Activated CD4-positive, alpha-beta T cell treated with anti-CD3 and anti-CD28 coated beads, Interleukin-2, amount 10 ng/mL, durations not matched to agents 7 days and 5 days (primary cell): ENCODE measurements at regions not wholly inside any gene's neighbourhood (a gene's known extent, or its start where the extent isn't known, plus 50 kb on each side); places are given as distances from the start of the nearest gene placed in this dataset.

Experiments
- CTCF ChIA-PET: fragments of 350-600 bp; sonication (Branson Sonifier 250); formaldehyde crosslinking; loops from one replicate; lab custom pipeline; 2021; ENCODE audit warnings: antibody characterized with exemption; lab: Charles Lee
- POLR2A ChIA-PET: fragments of 350-600 bp; sonication (Branson Sonifier 250); formaldehyde crosslinking; loops from one replicate; lab custom pipeline; 2021; ENCODE audit warnings: antibody characterized with exemption; lab: Charles Lee
- DNase-seq: peaks from one replicate; pipeline ENCODE4 v3.0.0-alpha.2; 2020
- H3K27ac Mint-ChIP-seq: one replicate; pipeline ENCODE4 v1.8.0; 2021; ENCODE audit warnings: mild to moderate bottlenecking, moderate library complexity, mixed read lengths
- H3K27me3 Mint-ChIP-seq: one replicate; pipeline ENCODE4 v1.8.0; 2021; ENCODE audit warnings: mixed read lengths
- H3K36me3 Mint-ChIP-seq: one replicate; pipeline ENCODE4 v1.8.0; 2021; ENCODE audit warnings: low read depth, mixed read lengths
- H3K4me1 Mint-ChIP-seq: one replicate; pipeline ENCODE4 v1.8.0; 2021; ENCODE audit warnings: mixed read lengths
- H3K4me3 Mint-ChIP-seq: one replicate; pipeline ENCODE4 v1.8.0; 2021; ENCODE audit warnings: mild to moderate bottlenecking, moderate library complexity, mixed read lengths
- H3K9me3 Mint-ChIP-seq: one replicate; pipeline ENCODE4 v1.8.0; 2021; ENCODE audit warnings: mixed read lengths

DNA sequence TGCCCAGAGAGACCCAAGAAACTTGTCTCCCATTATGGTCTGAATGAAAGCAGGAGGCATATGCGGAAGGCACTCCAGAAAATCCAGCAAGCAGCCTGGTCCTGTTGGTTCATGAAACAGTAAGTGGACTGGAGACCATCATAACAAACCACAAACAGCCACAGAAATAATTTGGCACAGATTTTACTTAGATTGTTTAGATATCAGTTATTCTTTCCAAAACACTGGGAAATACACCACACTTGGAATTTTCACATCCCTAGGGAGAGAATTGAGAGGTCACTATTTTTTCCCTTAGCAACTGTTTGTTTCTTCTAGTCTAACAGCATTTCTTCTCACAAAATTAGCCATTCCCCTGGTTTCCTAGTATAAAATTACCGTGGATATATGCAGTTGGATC is 300.8 kb downstream of the OSTF1 start:
- POLR2A ChIA-PET: no interaction called here
- no peak overlapping the region for H3K4me3 Mint-ChIP-seq
- H3K36me3 Mint-ChIP-seq: no peaks in the 10 kb centered on the region
- no peak for DNase-seq
- no peaks in the 10 kb centered on the region for H3K27me3 Mint-ChIP-seq
- H3K9me3 Mint-ChIP-seq: no peaks in the 10 kb centered on the region
- CTCF ChIA-PET: no interaction called here
- H3K27ac Mint-ChIP-seq: no peak overlapping the region
- H3K4me1 Mint-ChIP-seq: no peaks in the 10 kb centered on the region

DNA sequence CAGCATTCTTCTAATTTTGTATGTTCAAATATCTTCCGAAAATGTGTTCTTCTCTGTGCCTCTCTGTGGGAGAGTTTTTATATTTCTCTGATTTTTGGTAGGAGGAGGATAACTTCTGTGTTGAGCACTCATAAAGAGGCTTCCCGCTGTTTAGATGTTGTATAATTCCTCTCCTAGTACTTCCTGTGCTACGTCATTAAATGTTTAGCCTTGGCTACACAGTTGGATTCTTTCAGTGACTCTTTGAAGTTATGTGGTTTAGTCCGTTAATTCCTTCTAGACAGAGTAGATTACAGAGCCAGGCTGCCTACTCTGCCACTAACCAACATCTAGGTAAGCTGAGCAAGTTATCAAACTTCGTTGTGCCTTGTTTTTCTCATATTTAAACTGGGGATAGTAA is 302.6 kb downstream of the OSTF1 start:
- no peak for DNase-seq
- CTCF ChIA-PET: no interaction called here
- Mint-ChIP-seq H3K4me1 (no peaks in the 10 kb centered on the region), H3K27ac (no peak overlapping the region), H3K4me3 (no peak overlapping the region), H3K27me3 (no peaks in the 10 kb centered on the region), H3K36me3 (no peaks in the 10 kb centered on the region), H3K9me3 (no peaks in the 10 kb centered on the region)
- POLR2A ChIA-PET: no interaction called here

DNA sequence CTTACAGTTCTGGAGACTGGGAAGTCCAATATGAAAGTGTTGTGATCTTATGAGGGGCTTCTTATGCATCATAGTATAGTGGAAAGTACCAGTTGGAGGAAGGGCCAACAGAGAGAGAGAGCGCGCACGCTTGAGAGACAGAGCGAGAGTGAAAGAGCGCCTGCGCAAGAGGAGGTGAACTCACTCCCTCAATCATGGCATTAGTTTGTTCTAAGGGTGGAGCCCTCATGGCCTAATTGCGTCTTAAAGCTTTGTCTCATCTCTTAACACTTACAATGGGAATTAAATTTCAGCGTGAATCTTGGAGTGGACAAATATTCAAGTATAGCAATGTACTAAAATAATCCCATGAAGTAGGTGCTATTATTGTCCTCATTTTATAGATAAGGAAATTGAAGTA is 303.2 kb downstream of the OSTF1 start:
- CTCF ChIA-PET: no interaction called here
- Mint-ChIP-seq H3K9me3 (no peaks in the 10 kb centered on the region), H3K4me1 (no peaks in the 10 kb centered on the region), H3K27me3 (no peaks in the 10 kb centered on the region), H3K4me3 (no peak overlapping the region), H3K36me3 (no peaks in the 10 kb centered on the region), H3K27ac (no peak overlapping the region)
- no peak for DNase-seq
- POLR2A ChIA-PET: no interaction called here

DNA sequence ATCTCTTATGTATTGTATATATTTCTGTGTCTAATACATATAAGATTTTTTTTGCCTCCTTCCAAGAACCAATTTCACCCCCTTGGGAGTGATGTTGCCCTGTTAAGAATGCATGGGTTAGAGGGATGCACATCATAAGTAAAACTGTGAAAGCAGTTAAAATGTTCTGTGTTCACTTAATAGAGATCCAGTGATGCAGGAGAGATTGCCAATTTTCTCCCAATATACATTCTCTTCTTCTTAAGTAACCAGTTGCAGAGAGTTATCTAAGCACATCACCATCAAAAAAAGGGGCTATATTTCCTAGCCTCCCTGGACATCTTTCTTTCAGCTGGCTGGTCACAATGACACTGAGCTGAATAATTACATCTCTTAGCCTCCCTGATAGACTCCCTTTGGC is 307.0 kb downstream of the OSTF1 start:
- peaks cover 2% of the 10 kb centered on the region for H3K27me3 Mint-ChIP-seq
- POLR2A ChIA-PET: no interaction called here
- no peaks in the 10 kb centered on the region for H3K4me1 Mint-ChIP-seq
- CTCF ChIA-PET: no interaction called here
- H3K4me3 Mint-ChIP-seq: no peak overlapping the region
- H3K36me3 Mint-ChIP-seq: no peaks in the 10 kb centered on the region
- no peak overlapping the region for H3K27ac Mint-ChIP-seq
- H3K9me3 Mint-ChIP-seq: no peaks in the 10 kb centered on the region
- no peak for DNase-seq

DNA sequence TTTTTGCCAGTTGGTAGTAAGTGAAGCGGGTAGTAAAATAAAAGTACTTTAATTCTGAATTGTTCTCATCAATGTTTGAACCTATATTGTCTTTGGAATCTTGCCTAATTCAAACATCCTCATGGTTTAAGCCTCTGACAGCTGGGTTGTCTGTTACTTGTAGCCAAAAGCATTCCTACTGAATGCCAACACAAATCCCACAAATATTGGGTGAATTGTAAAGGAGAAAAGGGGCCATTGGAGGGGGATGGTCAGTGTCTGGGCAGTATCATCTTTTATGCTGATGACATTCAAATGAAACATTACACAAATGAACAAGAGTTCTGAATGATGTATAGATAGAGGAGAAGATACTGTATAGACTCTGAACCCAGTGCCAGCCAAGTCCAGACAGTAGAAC is 309.5 kb downstream of the OSTF1 start:
- H3K27me3 Mint-ChIP-seq: peaks cover 2% of the 10 kb centered on the region
- no peak overlapping the region for H3K27ac Mint-ChIP-seq
- H3K4me3 Mint-ChIP-seq: no peak overlapping the region
- no peaks in the 10 kb centered on the region for H3K36me3 Mint-ChIP-seq
- ChIA-PET POLR2A (no interaction called here), CTCF (interaction anchor here (0.9 kb wide), 1 partner anchor 19 kb away, joined by 3 read pairs; no protein-coding TSS in a partner anchor)
- H3K9me3 Mint-ChIP-seq: no peaks in the 10 kb centered on the region
- H3K4me1 Mint-ChIP-seq: no peaks in the 10 kb centered on the region
- no peak for DNase-seq

DNA sequence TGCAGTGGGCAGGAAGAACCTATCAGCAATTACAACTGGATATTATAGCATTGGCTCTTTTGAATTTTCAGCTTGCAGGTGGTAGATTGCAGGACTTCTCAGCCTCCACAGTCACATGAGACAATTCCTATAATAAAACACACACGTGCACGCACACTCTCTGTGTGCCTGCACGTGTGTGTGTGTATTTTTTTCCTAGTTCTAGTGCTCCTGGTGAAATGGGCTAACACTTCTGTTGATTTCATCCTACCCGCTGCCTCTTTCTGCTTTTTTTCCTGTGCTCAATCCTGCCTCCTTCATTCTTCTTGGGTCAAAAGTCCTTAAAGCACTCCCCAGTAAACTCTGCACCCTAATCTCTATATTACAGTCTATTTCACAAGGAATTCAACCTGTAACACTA is 320.1 kb downstream of the OSTF1 start:
- Mint-ChIP-seq H3K9me3 (no peaks in the 10 kb centered on the region), H3K27ac (no peak overlapping the region), H3K36me3 (no peaks in the 10 kb centered on the region), H3K4me3 (no peak overlapping the region), H3K4me1 (no peaks in the 10 kb centered on the region), H3K27me3 (no peaks in the 10 kb centered on the region)
- ChIA-PET CTCF (no interaction called here), POLR2A (no interaction called here)
- DNase-seq: no peak

DNA sequence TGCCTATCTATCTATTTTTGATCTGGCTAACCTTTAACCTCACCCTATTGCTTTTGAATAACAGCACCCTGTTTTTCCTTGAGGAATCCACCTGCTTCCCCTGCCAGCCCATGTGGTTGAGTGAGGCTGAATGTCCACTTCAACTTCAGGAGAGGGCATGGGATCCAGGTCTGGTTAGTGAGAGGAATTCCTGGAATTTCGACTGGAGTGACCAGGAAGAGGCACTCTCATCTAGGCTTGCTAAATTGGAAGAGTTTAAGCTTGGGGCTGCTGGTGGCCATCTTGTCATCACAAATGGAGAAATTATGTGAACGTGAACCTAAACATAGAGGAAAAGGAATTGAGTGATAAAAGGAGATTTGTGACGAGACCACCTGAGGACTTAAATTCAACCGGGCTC is 322.1 kb downstream of the OSTF1 start:
- ChIA-PET CTCF (no interaction called here), POLR2A (no interaction called here)
- no peak for DNase-seq
- no peaks in the 10 kb centered on the region for H3K4me1 Mint-ChIP-seq
- no peaks in the 10 kb centered on the region for H3K27me3 Mint-ChIP-seq
- H3K36me3 Mint-ChIP-seq: no peaks in the 10 kb centered on the region
- no peak overlapping the region for H3K27ac Mint-ChIP-seq
- no peak overlapping the region for H3K4me3 Mint-ChIP-seq
- no peaks in the 10 kb centered on the region for H3K9me3 Mint-ChIP-seq

DNA sequence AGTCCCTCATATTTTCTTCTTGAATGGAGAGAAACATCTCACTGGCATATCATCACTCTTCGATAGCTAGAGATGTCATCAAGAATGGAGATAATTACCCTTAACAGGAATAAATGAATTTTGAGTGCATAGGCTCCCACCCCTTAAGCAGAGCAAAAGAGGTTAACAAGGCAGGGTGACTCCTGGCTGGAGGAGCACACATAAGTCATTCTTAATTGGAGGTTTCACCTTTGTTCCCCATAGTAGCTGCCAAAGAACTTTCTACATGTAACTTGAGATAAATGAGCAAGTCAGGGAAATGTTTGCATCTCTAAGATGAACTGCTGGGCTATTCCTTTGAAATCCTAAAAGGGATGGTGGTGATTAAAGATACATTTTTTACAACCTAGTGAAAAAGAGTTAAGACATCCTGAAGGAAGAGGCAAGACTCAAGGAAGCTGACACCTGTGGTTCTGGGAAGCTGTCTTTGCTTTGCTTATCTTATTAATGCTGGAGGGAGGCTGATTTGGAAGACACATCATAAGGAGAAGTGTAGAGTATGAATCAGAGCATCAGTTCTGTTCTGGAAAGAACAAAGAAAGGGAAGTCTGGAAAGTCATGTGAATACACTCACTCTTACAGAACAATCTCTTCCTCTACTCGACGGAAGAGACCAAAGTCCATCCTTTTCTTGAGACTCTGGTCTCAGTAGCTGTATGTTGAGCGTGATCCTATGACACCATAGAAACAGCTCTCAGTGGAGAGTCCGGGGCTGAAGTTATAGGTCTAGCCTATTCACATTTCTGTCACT is 326.3 kb downstream of the OSTF1 start:
- H3K4me3 Mint-ChIP-seq: no peak overlapping the region
- H3K4me1 Mint-ChIP-seq: no peaks in the 10 kb centered on the region
- CTCF ChIA-PET: no interaction called here

DNA sequence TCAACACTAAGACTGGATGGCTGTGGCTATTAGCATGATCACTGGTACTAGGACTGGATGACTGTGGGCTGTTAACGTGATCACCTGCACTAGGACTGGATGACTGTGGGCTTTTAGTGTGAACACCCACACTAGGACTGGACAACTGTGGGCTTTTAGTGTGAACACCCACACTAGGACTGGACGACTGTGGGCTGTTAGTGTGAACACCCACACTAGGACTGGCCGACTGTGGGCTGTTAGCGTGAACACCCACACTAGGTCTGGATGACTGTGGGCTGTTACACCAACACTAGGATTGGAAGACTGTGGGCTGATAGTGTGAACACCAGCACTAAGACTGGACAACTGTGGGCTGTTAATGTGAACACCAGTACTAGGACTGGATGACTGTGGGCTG is 329.2 kb downstream of the OSTF1 start:
- H3K4me1 Mint-ChIP-seq: no peaks in the 10 kb centered on the region
- H3K9me3 Mint-ChIP-seq: no peaks in the 10 kb centered on the region

More for the DNA sequence above, 326.3 kb downstream of the OSTF1 start:
- POLR2A ChIA-PET: no interaction called here
- no peaks in the 10 kb centered on the region for H3K27me3 Mint-ChIP-seq
- H3K27ac Mint-ChIP-seq: no peak overlapping the region
- DNase-seq: no peak
- H3K9me3 Mint-ChIP-seq: no peaks in the 10 kb centered on the region
- H3K36me3 Mint-ChIP-seq: no peaks in the 10 kb centered on the region

DNA sequence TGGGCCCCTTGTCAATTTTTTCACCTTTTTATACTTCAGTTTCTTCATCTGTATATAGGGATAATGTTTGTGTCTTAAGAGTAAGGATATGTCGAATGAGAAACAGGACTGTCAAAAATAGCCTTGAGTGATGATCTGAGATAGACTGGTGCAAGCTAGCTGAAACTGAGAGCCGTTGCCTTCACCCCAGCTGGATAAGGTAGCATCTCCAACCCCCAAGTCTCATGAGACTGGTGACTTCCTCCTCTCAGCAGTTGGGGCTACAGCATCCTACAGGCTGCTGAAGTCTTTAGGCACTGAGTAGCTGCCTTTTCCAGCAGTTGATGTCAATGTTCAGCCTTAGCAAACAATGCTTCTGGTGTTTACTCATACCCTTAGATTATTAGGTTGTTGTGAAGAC is 330.2 kb downstream of the OSTF1 start:
- POLR2A ChIA-PET: no interaction called here
- no peaks in the 10 kb centered on the region for H3K9me3 Mint-ChIP-seq
- CTCF ChIA-PET: interaction anchor here (0.6 to 1.3 kb wide), 2 partner anchors 29 to 948 kb away, joined by 3 read pairs; no protein-coding TSS in a partner anchor
- DNase-seq: no peak
- H3K27me3 Mint-ChIP-seq: no peaks in the 10 kb centered on the region
- no peaks in the 10 kb centered on the region for H3K4me1 Mint-ChIP-seq
- no peak overlapping the region for H3K27ac Mint-ChIP-seq
- H3K36me3 Mint-ChIP-seq: no peaks in the 10 kb centered on the region
- no peak overlapping the region for H3K4me3 Mint-ChIP-seq

More for the DNA sequence above, 329.2 kb downstream of the OSTF1 start:
- CTCF ChIA-PET: no interaction called here
- POLR2A ChIA-PET: no interaction called here
- Mint-ChIP-seq H3K27ac (no peak overlapping the region), H3K36me3 (no peaks in the 10 kb centered on the region), H3K4me3 (no peak overlapping the region), H3K27me3 (no peaks in the 10 kb centered on the region)
- DNase-seq: no peak

DNA sequence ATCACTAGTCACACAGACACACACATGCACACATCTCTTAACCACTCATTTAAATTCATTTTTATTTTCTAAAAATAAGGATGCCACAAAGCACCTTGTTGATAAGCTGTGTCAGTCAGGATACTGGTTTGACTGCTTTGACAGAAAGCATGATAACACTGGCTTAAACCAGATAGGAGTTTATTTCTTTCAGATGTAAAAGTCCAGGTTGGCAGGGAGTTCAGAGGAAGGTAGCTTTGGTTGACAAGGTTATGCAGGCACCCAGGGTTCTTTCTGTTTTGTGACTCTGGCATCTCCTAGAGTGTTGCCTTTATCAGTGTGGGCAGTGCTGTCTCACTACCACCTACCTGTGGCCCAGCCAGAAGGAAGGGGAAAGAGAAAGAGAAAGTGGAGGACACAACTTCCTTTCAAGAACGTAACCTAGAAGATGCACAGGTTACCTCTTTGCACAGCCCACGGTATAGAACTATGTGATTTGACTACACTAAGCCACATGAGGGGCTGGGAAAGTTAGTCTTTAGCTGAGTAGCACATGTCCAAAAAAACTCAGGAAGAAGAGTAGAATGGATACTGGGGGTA is 334.7 kb downstream of the OSTF1 start:
- Mint-ChIP-seq H3K4me1 (no peaks in the 10 kb centered on the region), H3K27me3 (no peaks in the 10 kb centered on the region), H3K27ac (no peak overlapping the region), H3K36me3 (no peaks in the 10 kb centered on the region), H3K4me3 (no peak overlapping the region), H3K9me3 (no peaks in the 10 kb centered on the region)
- DNase-seq: no peak
- ChIA-PET POLR2A (no interaction called here), CTCF (no interaction called here)

DNA sequence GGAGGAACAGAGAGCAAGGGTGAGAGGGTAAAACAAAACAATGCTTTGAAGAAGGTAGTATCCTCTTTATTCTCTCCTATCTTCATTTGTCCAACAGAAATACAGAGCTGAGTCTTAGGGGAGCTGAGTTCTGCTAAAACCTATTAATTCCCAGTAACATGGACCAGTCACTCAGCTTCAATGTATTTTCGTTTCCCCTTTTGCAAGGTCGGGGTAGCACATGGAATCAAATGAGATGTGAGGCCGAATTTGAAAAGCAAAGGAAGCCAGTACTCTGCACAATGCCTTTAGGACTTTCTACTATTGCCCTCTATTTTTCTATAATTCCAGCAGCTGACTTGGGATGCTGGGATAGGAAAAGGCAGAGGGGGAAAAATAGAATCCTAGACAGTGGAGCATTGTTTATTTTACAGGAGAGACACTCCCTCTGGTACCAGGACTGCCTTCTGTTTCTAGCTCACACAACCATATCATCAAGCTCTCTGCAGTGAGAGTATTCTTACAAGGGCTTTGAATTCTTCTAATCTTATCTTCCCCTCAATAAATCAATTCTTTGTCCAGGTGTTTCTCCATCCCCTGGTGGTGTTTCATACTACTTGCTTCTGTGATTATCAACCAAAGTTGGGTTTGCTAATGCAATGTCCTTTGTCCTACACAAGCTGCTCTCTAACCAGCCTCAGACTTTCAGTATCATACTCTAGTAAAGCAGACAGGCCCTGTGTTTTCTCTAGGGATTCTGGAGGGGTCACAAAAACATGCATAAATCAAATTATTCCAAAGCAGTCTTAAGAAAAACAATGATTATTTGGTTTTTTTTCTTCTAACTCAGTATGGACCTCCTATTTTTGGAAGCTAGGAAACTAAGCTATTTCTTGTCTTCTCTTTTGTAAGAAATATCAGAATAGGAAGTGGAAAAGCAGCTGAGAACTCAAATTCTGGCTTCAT is 341.5 kb downstream of the OSTF1 start:
- CTCF ChIA-PET: no interaction called here

DNA sequence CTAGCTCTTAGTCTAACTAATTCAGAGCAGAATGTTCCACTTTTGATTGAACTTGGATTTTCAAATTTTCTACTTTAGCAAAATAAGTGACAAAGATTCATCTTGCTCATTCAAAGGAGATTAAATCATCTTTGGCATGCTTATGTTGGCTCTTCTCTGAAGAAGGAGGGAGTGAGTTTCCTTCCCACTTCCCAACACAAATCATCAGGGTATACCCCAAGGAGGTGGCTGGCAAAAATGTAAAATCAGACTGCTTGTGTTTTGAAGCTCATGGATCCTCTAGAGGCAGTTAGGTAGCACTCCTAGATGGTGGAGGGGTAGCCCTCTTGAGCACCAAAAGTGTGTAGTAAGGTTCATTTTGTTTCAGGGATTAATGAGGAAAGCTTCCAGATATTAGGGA is 343.1 kb downstream of the OSTF1 start:
- CTCF ChIA-PET: no interaction called here
- H3K27me3 Mint-ChIP-seq: peaks cover 6% of the 10 kb centered on the region
- POLR2A ChIA-PET: no interaction called here
- no peaks in the 10 kb centered on the region for H3K36me3 Mint-ChIP-seq
- DNase-seq: no peak
- no peak overlapping the region for H3K27ac Mint-ChIP-seq
- H3K9me3 Mint-ChIP-seq: no peaks in the 10 kb centered on the region
- no peak overlapping the region for H3K4me3 Mint-ChIP-seq
- H3K4me1 Mint-ChIP-seq: no peaks in the 10 kb centered on the region

More for the DNA sequence above, 341.5 kb downstream of the OSTF1 start:
- Mint-ChIP-seq H3K36me3 (no peaks in the 10 kb centered on the region), H3K4me3 (no peak overlapping the region), H3K27ac (no peak overlapping the region), H3K4me1 (no peaks in the 10 kb centered on the region), H3K27me3 (peaks cover 6% of the 10 kb centered on the region), H3K9me3 (no peaks in the 10 kb centered on the region)
- POLR2A ChIA-PET: no interaction called here
- DNase-seq: no peak
